ENCODE measurements at regions not wholly inside any gene's neighbourhood (a gene's known extent, or its start where the extent isn't known, plus 50 kb on each side); places are given as distances from the start of the nearest gene placed in this dataset.
"Not testable (repeated sequence)": the region's sequence is repeated elsewhere in the genome, so short reads cannot be mapped to it uniquely, and the experiment has no call there.

- DNase-seq (ENCODE audit: low spot score) (no peak), ATAC-seq (no peak)
- no peak overlapping the region for H3K4me3 Mint-ChIP-seq
- H3K4me1 Mint-ChIP-seq (ENCODE audit: low read depth in 2 of 2): no peaks in the 10 kb centered on the region
- no peaks in the 10 kb centered on the region for H3K27me3 Mint-ChIP-seq
- no peak overlapping the region for H3K27ac Mint-ChIP-seq
- peaks cover 4% of the 10 kb centered on the region for H3K36me3 Mint-ChIP-seq
- peaks cover 21% of the 10 kb centered on the region for H3K9me3 Mint-ChIP-seq
These were observed 547.0 kb downstream of the NSUN3 start for GRCh38 chr3:94609908-94610307.

- Mint-ChIP-seq H3K4me1 (ENCODE audit: low read depth in 2 of 2) (no peaks in the 10 kb centered on the region), H3K36me3 (peaks cover 4% of the 10 kb centered on the region), H3K27ac (no peak overlapping the region), H3K27me3 (no peaks in the 10 kb centered on the region), H3K9me3 (peaks cover 20% of the 10 kb centered on the region), H3K4me3 (no peak overlapping the region)
- no peak for ATAC-seq
- no peak for DNase-seq (ENCODE audit: low spot score)
These were observed 548.7 kb downstream of the NSUN3 start for GRCh38 chr3:94611596-94611995.

- Mint-ChIP-seq H3K36me3 (peaks cover 4% of the 10 kb centered on the region), H3K4me3 (no peak overlapping the region), H3K27me3 (no peaks in the 10 kb centered on the region), H3K27ac (no peak overlapping the region), H3K9me3 (peaks cover 20% of the 10 kb centered on the region), H3K4me1 (ENCODE audit: low read depth in 2 of 2) (no peaks in the 10 kb centered on the region)
- ATAC-seq: no peak
- DNase-seq (ENCODE audit: low spot score): no peak
These were observed 549.8 kb downstream of the NSUN3 start for GRCh38 chr3:94612631-94613030.

- H3K27me3 Mint-ChIP-seq: no peaks in the 10 kb centered on the region
- no peaks in the 10 kb centered on the region for H3K4me1 Mint-ChIP-seq (ENCODE audit: low read depth in 2 of 2)
- H3K4me3 Mint-ChIP-seq: no peak overlapping the region
- H3K36me3 Mint-ChIP-seq: no peaks in the 10 kb centered on the region
- H3K9me3 Mint-ChIP-seq: peaks cover 17% of the 10 kb centered on the region
- no peak for DNase-seq (ENCODE audit: low spot score)
- no peak overlapping the region for H3K27ac Mint-ChIP-seq
- ATAC-seq: no peak
These were observed 551.3 kb downstream of the NSUN3 start for GRCh38 chr3:94614192-94614591.

- Mint-ChIP-seq H3K4me3 (no peak overlapping the region), H3K36me3 (no peaks in the 10 kb centered on the region), H3K27me3 (no peaks in the 10 kb centered on the region), H3K27ac (no peak overlapping the region), H3K4me1 (ENCODE audit: low read depth in 2 of 2) (no peaks in the 10 kb centered on the region), H3K9me3 (peaks cover 20% of the 10 kb centered on the region)
- ATAC-seq (no peak), DNase-seq (ENCODE audit: low spot score) (no peak)
These were observed 552.6 kb downstream of the NSUN3 start for GRCh38 chr3:94615275-94616065.

GRCh38 chr3:94616833-94617232, 554.0 kb downstream of the NSUN3 start:
- Mint-ChIP-seq H3K4me3 (no peak overlapping the region), H3K9me3 (peaks cover 20% of the 10 kb centered on the region), H3K4me1 (ENCODE audit: low read depth in 2 of 2) (no peaks in the 10 kb centered on the region), H3K27me3 (no peaks in the 10 kb centered on the region), H3K27ac (no peak overlapping the region), H3K36me3 (no peaks in the 10 kb centered on the region)
- DNase-seq (ENCODE audit: low spot score) (no peak), ATAC-seq (no peak)

- DNase-seq (ENCODE audit: low spot score) (no peak), ATAC-seq (no peak)
- Mint-ChIP-seq H3K4me1 (ENCODE audit: low read depth in 2 of 2) (no peaks in the 10 kb centered on the region), H3K27me3 (no peaks in the 10 kb centered on the region), H3K27ac (no peak overlapping the region), H3K4me3 (no peak overlapping the region), H3K9me3 (peaks cover 15% of the 10 kb centered on the region), H3K36me3 (no peaks in the 10 kb centered on the region)
These were observed 554.5 kb downstream of the NSUN3 start for GRCh38 chr3:94617312-94617711.

GRCh38 chr3:94619643-94620042, 556.8 kb downstream of the NSUN3 start:
- peaks cover 3% of the 10 kb centered on the region for H3K9me3 Mint-ChIP-seq
- H3K4me1 Mint-ChIP-seq (ENCODE audit: low read depth in 2 of 2): no peaks in the 10 kb centered on the region
- ATAC-seq: no peak
- H3K4me3 Mint-ChIP-seq: no peak overlapping the region
- DNase-seq (ENCODE audit: low spot score): no peak
- no peak overlapping the region for H3K27ac Mint-ChIP-seq
- no peaks in the 10 kb centered on the region for H3K27me3 Mint-ChIP-seq
- no peaks in the 10 kb centered on the region for H3K36me3 Mint-ChIP-seq

GRCh38 chr3:94626573-94626972, 563.7 kb downstream of the NSUN3 start:
- ATAC-seq: no peak
- Mint-ChIP-seq H3K27ac (no peak overlapping the region), H3K4me1 (ENCODE audit: low read depth in 2 of 2) (no peaks in the 10 kb centered on the region), H3K4me3 (no peak overlapping the region), H3K36me3 (no peaks in the 10 kb centered on the region), H3K9me3 (peaks cover 8% of the 10 kb centered on the region), H3K27me3 (no peaks in the 10 kb centered on the region)
- DNase-seq (ENCODE audit: low spot score): no peak

GRCh38 chr3:94627689-94628088, 564.8 kb downstream of the NSUN3 start:
- H3K4me1 Mint-ChIP-seq (ENCODE audit: low read depth in 2 of 2): no peaks in the 10 kb centered on the region
- H3K4me3 Mint-ChIP-seq: no peak overlapping the region
- no peak overlapping the region for H3K27ac Mint-ChIP-seq
- no peaks in the 10 kb centered on the region for H3K27me3 Mint-ChIP-seq
- ATAC-seq: no peak
- H3K36me3 Mint-ChIP-seq: no peaks in the 10 kb centered on the region
- DNase-seq (ENCODE audit: low spot score): no peak
- H3K9me3 Mint-ChIP-seq: peaks cover 16% of the 10 kb centered on the region

- DNase-seq (ENCODE audit: low spot score) (no peak), ATAC-seq (no peak)
- peaks cover 12% of the 10 kb centered on the region for H3K36me3 Mint-ChIP-seq
- H3K27ac Mint-ChIP-seq: no peak overlapping the region
- H3K4me1 Mint-ChIP-seq (ENCODE audit: low read depth in 2 of 2): no peaks in the 10 kb centered on the region
- no peak overlapping the region for H3K4me3 Mint-ChIP-seq
- no peaks in the 10 kb centered on the region for H3K27me3 Mint-ChIP-seq
- peaks cover 34% of the 10 kb centered on the region for H3K9me3 Mint-ChIP-seq
These were observed 580.5 kb downstream of the NSUN3 start for GRCh38 chr3:94643400-94643799.

- Mint-ChIP-seq H3K4me1 (ENCODE audit: low read depth in 2 of 2) (no peaks in the 10 kb centered on the region), H3K4me3 (no peak overlapping the region), H3K9me3 (peaks cover 32% of the 10 kb centered on the region), H3K27ac (no peak overlapping the region), H3K36me3 (peaks cover 15% of the 10 kb centered on the region), H3K27me3 (no peaks in the 10 kb centered on the region)
- no peak for ATAC-seq
- no peak for DNase-seq (ENCODE audit: low spot score)
These were observed 582.9 kb downstream of the NSUN3 start for GRCh38 chr3:94645790-94646189.

GRCh38 chr3:94647131-94647530, 584.3 kb downstream of the NSUN3 start:
- H3K27me3 Mint-ChIP-seq: no peaks in the 10 kb centered on the region
- H3K9me3 Mint-ChIP-seq: peaks cover 26% of the 10 kb centered on the region
- no peak for DNase-seq (ENCODE audit: low spot score)
- no peak for ATAC-seq
- peaks cover 18% of the 10 kb centered on the region for H3K36me3 Mint-ChIP-seq
- H3K27ac Mint-ChIP-seq: no peak overlapping the region
- no peaks in the 10 kb centered on the region for H3K4me1 Mint-ChIP-seq (ENCODE audit: low read depth in 2 of 2)
- H3K4me3 Mint-ChIP-seq: no peak overlapping the region

- not testable (repeated sequence) for H3K27me3 Mint-ChIP-seq; H3K27ac Mint-ChIP-seq; H3K4me1 Mint-ChIP-seq (ENCODE audit: low read depth in 2 of 2); H3K4me3 Mint-ChIP-seq; ATAC-seq; DNase-seq (ENCODE audit: low spot score)
- Mint-ChIP-seq H3K9me3 (peaks cover 21% of the 10 kb centered on the region), H3K36me3 (peaks cover 14% of the 10 kb centered on the region)
These were observed 585.7 kb downstream of the NSUN3 start for GRCh38 chr3:94648270-94649180.
